ENCODE measurements at regions not wholly inside any gene's neighbourhood (a gene's known extent, or its start where the extent isn't known, plus 50 kb on each side); places are given as distances from the start of the nearest gene placed in this dataset.
"Not testable (repeated sequence)": the region's sequence is repeated elsewhere in the genome, so short reads cannot be mapped to it uniquely, and the experiment has no call there.

DNA sequence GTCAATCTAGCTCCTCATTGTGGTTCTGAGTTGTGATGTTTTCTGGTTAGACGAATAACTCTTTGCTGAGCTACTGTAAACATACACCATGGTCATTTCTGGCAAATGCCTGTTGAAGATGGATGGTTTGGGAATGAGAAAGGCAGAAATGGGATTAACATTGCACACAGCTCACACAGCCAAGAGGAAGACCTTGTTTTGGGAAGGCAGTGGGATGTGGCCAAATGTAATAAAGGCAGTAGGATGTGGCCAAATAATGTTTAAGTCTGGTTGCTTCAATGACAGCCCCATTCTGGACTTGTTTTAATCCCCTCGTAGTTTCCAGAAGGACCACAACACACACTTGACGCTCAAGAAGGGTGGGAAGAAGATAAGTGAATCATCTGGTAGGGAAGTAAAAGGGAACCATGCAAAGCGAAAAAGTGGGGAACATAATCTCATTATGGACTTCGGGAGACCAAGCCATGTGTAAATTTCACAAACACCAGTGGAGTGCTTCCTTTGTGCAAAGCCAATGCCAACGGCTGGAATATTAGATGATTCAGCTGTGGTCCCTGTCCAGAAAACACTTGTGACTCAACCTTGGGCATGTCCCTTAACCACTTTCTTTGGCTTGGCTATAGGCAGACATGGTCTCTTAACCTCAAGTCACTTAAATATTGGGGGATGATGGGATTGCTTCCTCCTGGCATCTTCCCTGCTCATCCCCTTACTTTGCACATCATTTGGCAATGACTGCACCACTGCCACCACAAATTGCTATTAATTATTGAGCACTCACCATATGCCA is 284.4 kb upstream of the CRY1 start:
- no peaks in the 10 kb centered on the region for H3K36me3 ChIP-seq (ENCODE audit: control insufficient read depth in 2 of 2, insufficient read depth in 2 of 2, low read length in 1 of 2)
- 78 to 81% methylated on average over 6 of the region's 6 CpGs for WGBS, 2 donors

DNA sequence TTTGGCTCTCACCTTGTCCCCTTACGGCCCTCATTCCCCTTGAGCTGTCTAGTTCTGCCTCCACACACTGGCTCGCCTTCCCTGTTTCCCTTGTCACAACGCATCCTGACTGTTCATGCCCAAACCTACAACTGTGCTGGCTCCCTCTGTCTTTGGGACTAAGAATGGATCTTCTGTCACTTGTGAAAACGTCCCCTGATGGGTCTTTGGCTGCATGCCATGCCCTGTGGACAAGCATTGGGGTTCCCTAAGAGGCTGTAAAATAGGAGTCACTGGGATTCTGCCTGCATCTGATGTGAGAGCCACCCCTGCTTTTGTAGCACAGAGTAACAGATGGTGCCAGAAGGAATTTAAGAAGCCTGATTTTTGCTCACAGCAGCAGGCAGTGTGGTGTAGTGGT is 285.3 kb upstream of the CRY1 start:
- WGBS, 2 donors = 69 to 72% methylated on average over 4 of the region's 4 CpGs
- Histone ChIP-seq H3K9me3 (ENCODE audit: control insufficient read depth in 2 of 2, insufficient read depth in 1 of 2, low read depth in 1 of 2, low read length in 1 of 2) (no peaks in the 10 kb centered on the region), H3K27me3 (ENCODE audit: control insufficient read depth in 1 of 2, insufficient read depth in 2 of 2, low read length in 2 of 2) (no peaks in the 10 kb centered on the region), H3K4me3 (ENCODE audit: low read depth in 1 of 2, low read length in 2 of 2) (no peak overlapping the region), H3K4me1 (ENCODE audit: control insufficient read depth in 2 of 2, insufficient read depth in 2 of 2, low read length in 1 of 2) (peaks cover 3 to 21% of the 10 kb centered on the region in 2 donors), H3K27ac (ENCODE audit: low read depth in 2 of 2, low read length in 1 of 2) (no peak overlapping the region), H3K36me3 (ENCODE audit: control insufficient read depth in 2 of 2, insufficient read depth in 2 of 2, low read length in 1 of 2) (no peaks in the 10 kb centered on the region)

More for the DNA sequence above, 284.4 kb upstream of the CRY1 start:
- Histone ChIP-seq H3K4me3 (ENCODE audit: low read depth in 1 of 2, low read length in 2 of 2) (no peak overlapping the region), H3K4me1 (ENCODE audit: control insufficient read depth in 2 of 2, insufficient read depth in 2 of 2, low read length in 1 of 2) (peaks cover 3 to 26% of the 10 kb centered on the region in 2 donors), H3K9me3 (ENCODE audit: control insufficient read depth in 2 of 2, insufficient read depth in 1 of 2, low read depth in 1 of 2, low read length in 1 of 2) (no peaks in the 10 kb centered on the region), H3K27ac (ENCODE audit: low read depth in 2 of 2, low read length in 1 of 2) (no peak overlapping the region), H3K27me3 (ENCODE audit: control insufficient read depth in 1 of 2, insufficient read depth in 2 of 2, low read length in 2 of 2) (no peaks in the 10 kb centered on the region)

DNA sequence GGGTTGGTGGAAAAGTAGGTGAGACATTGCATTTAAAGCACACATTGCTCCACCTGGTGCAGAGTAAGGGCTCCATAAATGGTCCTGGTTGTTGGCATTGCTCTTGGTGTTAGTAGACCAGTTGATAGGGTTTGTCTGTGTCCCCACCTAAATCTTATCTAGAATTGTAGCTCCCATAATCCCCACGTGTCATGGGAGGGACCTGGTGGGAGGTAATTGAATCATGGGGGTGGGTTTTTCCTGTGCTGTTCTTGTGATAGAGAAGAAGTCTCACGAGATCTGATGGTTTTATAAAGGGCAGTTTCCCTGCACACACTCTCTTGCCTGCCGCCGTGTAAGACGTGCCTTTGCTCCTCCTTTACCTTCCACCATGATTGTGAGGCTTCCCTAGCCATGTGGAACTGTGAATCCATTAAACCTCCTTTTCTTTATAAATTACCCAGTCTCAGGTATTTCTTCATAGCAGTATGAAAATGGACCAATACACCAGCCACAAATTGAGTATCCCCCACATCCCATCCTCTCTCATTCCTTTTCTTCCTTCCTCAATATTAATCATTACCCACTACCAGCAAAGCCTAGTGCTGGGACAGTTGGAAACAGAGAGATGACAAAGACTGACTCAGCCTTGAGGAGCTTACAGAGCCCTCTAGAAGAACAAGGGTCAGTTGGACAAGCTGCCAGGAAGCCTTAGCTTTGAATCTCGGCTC is 285.9 kb upstream of the CRY1 start:
- 79 to 82% methylated on average over 6 of the region's 6 CpGs for WGBS, 2 donors
- not testable (repeated sequence) for H3K4me3 ChIP-seq (ENCODE audit: low read depth in 1 of 2, low read length in 2 of 2); H3K27me3 ChIP-seq (ENCODE audit: control insufficient read depth in 1 of 2, insufficient read depth in 2 of 2, low read length in 2 of 2); H3K9me3 ChIP-seq (ENCODE audit: control insufficient read depth in 2 of 2, insufficient read depth in 1 of 2, low read depth in 1 of 2, low read length in 1 of 2); H3K36me3 ChIP-seq (ENCODE audit: control insufficient read depth in 2 of 2, insufficient read depth in 2 of 2, low read length in 1 of 2)
- peaks cover 3 to 17% of the 10 kb centered on the region in 2 donors for H3K4me1 ChIP-seq (ENCODE audit: control insufficient read depth in 2 of 2, insufficient read depth in 2 of 2, low read length in 1 of 2)
- H3K27ac ChIP-seq (ENCODE audit: low read depth in 2 of 2, low read length in 1 of 2) = peak overlapping the region in 1 of 2 donors; percentile 82

DNA sequence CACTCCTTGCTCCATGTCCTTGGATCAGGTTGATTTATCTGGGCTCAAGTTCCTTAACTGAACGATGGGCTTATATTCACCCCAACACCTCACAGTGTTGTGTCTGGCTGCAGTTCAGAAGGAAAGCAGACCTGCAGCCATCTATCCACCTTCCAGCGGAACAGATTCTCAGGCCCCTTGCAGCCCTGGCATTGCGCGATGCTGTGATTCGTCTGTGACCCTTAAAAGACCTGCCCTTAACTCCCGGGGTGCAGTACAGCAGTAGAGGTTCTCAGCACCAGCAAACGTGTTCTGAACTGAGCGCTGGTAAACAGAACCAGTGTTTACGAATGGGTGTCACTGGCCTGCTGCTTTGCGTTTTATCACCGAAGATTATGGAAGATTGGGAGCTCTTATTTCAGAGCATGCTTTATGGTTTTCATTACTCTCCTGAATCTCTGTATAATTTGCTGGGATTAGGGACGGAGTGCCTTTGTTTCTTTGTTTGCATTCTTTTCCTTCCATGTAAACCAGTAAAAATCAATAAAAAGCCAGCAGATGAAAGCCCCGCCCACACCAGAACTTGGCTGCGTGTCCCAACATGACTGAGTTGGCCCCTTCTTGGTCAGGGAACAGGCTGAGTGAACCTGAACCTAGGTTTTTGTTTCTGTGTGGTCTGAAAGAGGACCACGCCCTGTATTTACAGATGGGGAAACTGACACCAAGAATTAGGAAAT is 286.7 kb upstream of the CRY1 start:
- no peak overlapping the region for H3K4me3 ChIP-seq (ENCODE audit: low read depth in 1 of 2, low read length in 2 of 2)

DNA sequence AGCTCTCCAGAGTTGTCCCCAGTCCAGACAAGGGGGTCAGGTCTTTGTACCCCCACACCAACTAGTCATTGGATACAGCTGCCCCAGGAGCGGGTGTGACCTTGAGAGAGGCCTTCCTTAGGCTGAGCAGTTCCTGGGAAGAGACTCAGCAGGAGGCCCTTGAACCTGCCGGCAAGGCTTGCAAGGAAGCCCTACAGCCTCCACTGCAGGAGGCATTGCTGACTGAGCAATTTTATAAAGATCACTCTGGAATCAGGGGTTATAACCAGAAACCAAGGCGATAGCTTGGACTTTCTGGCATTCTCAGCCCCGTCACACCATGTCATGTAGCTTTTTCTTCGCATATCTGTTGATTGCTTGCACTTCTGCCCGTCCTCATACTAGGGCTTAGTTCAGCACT is 291.3 kb upstream of the CRY1 start:
- 89 to 91% methylated on average over 6 of the region's 6 CpGs for WGBS, 2 donors
- Histone ChIP-seq H3K9me3 (ENCODE audit: control insufficient read depth in 2 of 2, insufficient read depth in 1 of 2, low read depth in 1 of 2, low read length in 1 of 2) (peaks cover 0 to 2% of the 10 kb centered on the region in 2 donors), H3K4me1 (ENCODE audit: control insufficient read depth in 2 of 2, insufficient read depth in 2 of 2, low read length in 1 of 2) (peaks cover 0 to 25% of the 10 kb centered on the region in 2 donors), H3K27me3 (ENCODE audit: control insufficient read depth in 1 of 2, insufficient read depth in 2 of 2, low read length in 2 of 2) (no peaks in the 10 kb centered on the region), H3K4me3 (ENCODE audit: low read depth in 1 of 2, low read length in 2 of 2) (no peak overlapping the region), H3K27ac (ENCODE audit: low read depth in 2 of 2, low read length in 1 of 2) (peak overlapping the region; percentile 76 to 96), H3K36me3 (ENCODE audit: control insufficient read depth in 2 of 2, insufficient read depth in 2 of 2, low read length in 1 of 2) (no peaks in the 10 kb centered on the region)

More for the DNA sequence above, 286.7 kb upstream of the CRY1 start:
- no peaks in the 10 kb centered on the region for H3K9me3 ChIP-seq (ENCODE audit: control insufficient read depth in 2 of 2, insufficient read depth in 1 of 2, low read depth in 1 of 2, low read length in 1 of 2)
- WGBS, 2 donors = 29 to 38% methylated on average over 14 of the region's 15 CpGs
- H3K36me3 ChIP-seq (ENCODE audit: control insufficient read depth in 2 of 2, insufficient read depth in 2 of 2, low read length in 1 of 2) = no peaks in the 10 kb centered on the region
- peak overlapping the region; percentile 79 to 82 for H3K27ac ChIP-seq (ENCODE audit: low read depth in 2 of 2, low read length in 1 of 2)
- no peaks in the 10 kb centered on the region for H3K27me3 ChIP-seq (ENCODE audit: control insufficient read depth in 1 of 2, insufficient read depth in 2 of 2, low read length in 2 of 2)
- H3K4me1 ChIP-seq (ENCODE audit: control insufficient read depth in 2 of 2, insufficient read depth in 2 of 2, low read length in 1 of 2) = peaks cover 3 to 22% of the 10 kb centered on the region in 2 donors

DNA sequence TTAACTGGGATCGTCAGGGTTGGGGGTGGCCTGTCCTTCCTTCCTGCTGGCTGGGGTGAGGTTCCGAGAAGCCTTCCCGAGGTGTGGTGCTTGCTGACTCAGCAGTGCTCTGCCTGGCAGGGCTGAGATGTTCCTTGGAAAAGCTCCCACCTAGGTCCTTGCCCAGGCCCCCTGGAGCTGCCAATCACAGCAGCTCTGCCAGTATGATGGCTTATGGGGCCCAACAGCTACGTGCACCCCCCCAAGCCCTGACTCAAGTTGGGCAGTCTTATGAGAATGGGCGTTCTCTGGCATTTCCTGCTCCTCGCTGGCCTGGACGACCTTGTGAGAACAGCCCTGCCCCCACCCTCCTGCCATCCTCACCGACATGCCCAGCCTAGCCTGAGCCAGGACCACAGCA is 292.2 kb upstream of the CRY1 start:
- no peaks in the 10 kb centered on the region for H3K36me3 ChIP-seq (ENCODE audit: control insufficient read depth in 2 of 2, insufficient read depth in 2 of 2, low read length in 1 of 2)
- H3K27me3 ChIP-seq (ENCODE audit: control insufficient read depth in 1 of 2, insufficient read depth in 2 of 2, low read length in 2 of 2) = no peaks in the 10 kb centered on the region
- H3K27ac ChIP-seq (ENCODE audit: low read depth in 2 of 2, low read length in 1 of 2) = peak overlapping the region; percentile 76 to 96
- 35 to 52% methylated on average over 8 of the region's 8 CpGs for whole genome bisulfite sequencing, 2 donors
- H3K4me3 ChIP-seq (ENCODE audit: low read depth in 1 of 2, low read length in 2 of 2) = no peak overlapping the region
- H3K9me3 ChIP-seq (ENCODE audit: control insufficient read depth in 2 of 2, insufficient read depth in 1 of 2, low read depth in 1 of 2, low read length in 1 of 2) = peaks cover 0 to 2% of the 10 kb centered on the region in 2 donors
- H3K4me1 ChIP-seq (ENCODE audit: control insufficient read depth in 2 of 2, insufficient read depth in 2 of 2, low read length in 1 of 2) = peaks cover 0 to 25% of the 10 kb centered on the region in 2 donors

DNA sequence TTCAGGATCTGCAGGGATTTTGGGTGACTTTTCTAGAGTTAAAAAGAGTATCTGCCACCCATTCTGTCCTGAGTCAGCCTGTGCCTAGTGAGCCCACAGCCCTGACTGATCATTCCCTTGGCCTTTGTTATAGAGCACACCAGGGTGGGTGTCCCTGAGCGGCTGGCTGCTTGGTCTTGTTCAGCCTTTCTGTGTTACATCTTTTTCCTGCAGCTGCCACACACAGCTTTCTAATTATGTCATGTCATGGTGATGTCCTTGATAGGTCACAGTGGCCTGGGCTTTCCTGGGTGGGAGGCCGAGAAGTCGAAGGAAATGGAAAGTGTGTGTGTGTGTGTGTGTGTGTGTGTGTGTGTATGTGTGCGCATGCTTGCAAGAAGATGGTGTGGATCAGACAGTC is 293.2 kb upstream of the CRY1 start:
- Histone ChIP-seq H3K27ac (ENCODE audit: low read depth in 2 of 2, low read length in 1 of 2) (peak overlapping the region; percentile 76 to 89), H3K4me1 (ENCODE audit: control insufficient read depth in 2 of 2, insufficient read depth in 2 of 2, low read length in 1 of 2) (peaks cover 0 to 19% of the 10 kb centered on the region in 2 donors), H3K4me3 (ENCODE audit: low read depth in 1 of 2, low read length in 2 of 2) (no peak overlapping the region), H3K9me3 (ENCODE audit: control insufficient read depth in 2 of 2, insufficient read depth in 1 of 2, low read depth in 1 of 2, low read length in 1 of 2) (peaks cover 0 to 2% of the 10 kb centered on the region in 2 donors), H3K36me3 (ENCODE audit: control insufficient read depth in 2 of 2, insufficient read depth in 2 of 2, low read length in 1 of 2) (no peaks in the 10 kb centered on the region), H3K27me3 (ENCODE audit: control insufficient read depth in 1 of 2, insufficient read depth in 2 of 2, low read length in 2 of 2) (no peaks in the 10 kb centered on the region)
- WGBS, 2 donors = 89 to 90% methylated on average over 4 of the region's 4 CpGs

DNA sequence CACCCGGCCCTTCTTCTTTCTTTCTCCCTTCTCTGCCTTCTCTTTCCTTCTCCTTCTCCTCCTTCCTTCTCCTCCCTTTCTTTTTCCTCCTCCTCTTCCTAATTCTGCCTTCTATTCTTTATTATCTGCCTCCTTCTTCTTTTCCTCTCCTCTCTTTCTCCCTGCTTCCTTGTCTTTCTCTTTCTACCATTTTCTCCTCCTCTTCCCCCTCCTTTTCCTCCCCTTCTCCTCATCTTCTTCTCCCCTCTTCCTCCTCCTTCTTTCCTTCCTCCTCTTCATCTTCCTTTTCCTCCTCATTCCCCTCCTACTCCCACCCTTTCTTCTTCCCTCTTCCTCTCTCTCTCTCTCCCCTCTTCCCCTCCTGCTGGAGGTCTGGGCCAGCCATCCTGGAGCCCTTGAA is 294.9 kb upstream of the CRY1 start:
- Histone ChIP-seq H3K27me3 (ENCODE audit: control insufficient read depth in 1 of 2, insufficient read depth in 2 of 2, low read length in 2 of 2) (no peaks in the 10 kb centered on the region), H3K4me1 (ENCODE audit: control insufficient read depth in 2 of 2, insufficient read depth in 2 of 2, low read length in 1 of 2) (peaks cover 0 to 26% of the 10 kb centered on the region in 2 donors), H3K27ac (ENCODE audit: low read depth in 2 of 2, low read length in 1 of 2) (no peak overlapping the region), H3K9me3 (ENCODE audit: control insufficient read depth in 2 of 2, insufficient read depth in 1 of 2, low read depth in 1 of 2, low read length in 1 of 2) (peaks cover 0 to 2% of the 10 kb centered on the region in 2 donors), H3K36me3 (ENCODE audit: control insufficient read depth in 2 of 2, insufficient read depth in 2 of 2, low read length in 1 of 2) (no peaks in the 10 kb centered on the region), H3K4me3 (ENCODE audit: low read depth in 1 of 2, low read length in 2 of 2) (no peak overlapping the region)
- 89 to 92% methylated on average over 1 of the region's 1 CpG for WGBS, 2 donors

DNA sequence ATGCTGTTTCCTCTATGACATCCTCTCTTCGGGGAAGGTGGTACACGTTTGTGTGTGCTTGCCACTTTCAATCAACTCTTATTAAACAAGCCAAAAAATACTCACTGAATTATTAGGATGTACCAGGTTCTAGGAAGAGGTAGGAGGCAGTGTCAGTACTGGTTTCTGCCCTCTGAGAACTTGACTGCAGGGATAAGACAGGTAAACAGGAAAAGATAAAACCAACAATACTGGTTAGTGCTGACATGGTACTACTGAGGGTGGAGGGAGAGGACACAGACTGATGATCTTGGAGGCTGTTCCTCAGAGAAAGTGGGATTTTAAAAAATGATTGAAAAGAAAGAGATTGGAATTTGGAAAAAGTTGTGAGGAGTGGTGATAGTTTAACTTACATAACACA is 295.2 kb upstream of the PWP1 start:
- Histone ChIP-seq H3K9me3 (ENCODE audit: control insufficient read depth in 2 of 2, insufficient read depth in 1 of 2, low read depth in 1 of 2, low read length in 1 of 2) (peaks cover 0 to 2% of the 10 kb centered on the region in 2 donors), H3K27ac (ENCODE audit: low read depth in 2 of 2, low read length in 1 of 2) (no peak overlapping the region), H3K4me1 (ENCODE audit: control insufficient read depth in 2 of 2, insufficient read depth in 2 of 2, low read length in 1 of 2) (peaks cover 0 to 26% of the 10 kb centered on the region in 2 donors), H3K4me3 (ENCODE audit: low read depth in 1 of 2, low read length in 2 of 2) (no peak overlapping the region), H3K27me3 (ENCODE audit: control insufficient read depth in 1 of 2, insufficient read depth in 2 of 2, low read length in 2 of 2) (no peaks in the 10 kb centered on the region), H3K36me3 (ENCODE audit: control insufficient read depth in 2 of 2, insufficient read depth in 2 of 2, low read length in 1 of 2) (no peaks in the 10 kb centered on the region)
- 64 to 73% methylated on average over 2 of the region's 2 CpGs for WGBS, 2 donors
